Lower leg skin (tissue), 3 donors: ENCODE measurements at regions not wholly inside any gene's neighbourhood (a gene's known extent, or its start where the extent isn't known, plus 50 kb on each side); places are given as distances from the start of the nearest gene placed in this dataset.

Source experiments
- CTCF ChIP-seq, 3 donors: fragments of 450-650 bp; IDR thresholded peaks; one replicate each; pipeline ENCODE4 v1.5.1; 2016; ENCODE audit warnings: antibody characterized with exemption in 3 of 3, mild to moderate bottlenecking in 3 of 3, moderate library complexity in 2 of 3
- POLR2A ChIP-seq, 2 donors: fragments of 450-650 bp; IDR thresholded peaks; one replicate each; pipeline ENCODE4 v1.6.1; 2016 to 2017; ENCODE audit warnings: antibody characterized with exemption in 2 of 2, mild to moderate bottlenecking in 1 of 2, moderate library complexity in 1 of 2

- no peak for TF ChIP-seq CTCF (IDR thresholded peaks at IDR 0.05)
- TF ChIP-seq POLR2A (IDR thresholded peaks at IDR 0.05), result no peak
Measured at GRCh38 chr12:24743941-24744793, 204.7 kb downstream of the BCAT1 start.
